Loucy (cell line): ENCODE measurements at regions not wholly inside any gene's neighbourhood (a gene's known extent, or its start where the extent isn't known, plus 50 kb on each side); places are given as distances from the start of the nearest gene placed in this dataset.

Experiments used
- EZH2phosphoT487 ChIP-seq: fragments of 200-600 bp; IDR thresholded peaks from 2 replicates; pipeline ENCODE4 v1.6.1; 2018; ENCODE audit warnings: antibody characterized with exemption, mild to moderate bottlenecking, moderate library complexity, borderline replicate concordance
- TF ChIP-seq, protein P1 (sequence below): fragments of 200-600 bp; sonication (generic); conservative IDR thresholded peaks from 2 replicates; pipeline ENCODE4 v1.5.1; 2014; ENCODE audit warnings: mild to moderate bottlenecking, antibody characterized with exemption, low read length

- TF ChIP-seq, protein P1, sequence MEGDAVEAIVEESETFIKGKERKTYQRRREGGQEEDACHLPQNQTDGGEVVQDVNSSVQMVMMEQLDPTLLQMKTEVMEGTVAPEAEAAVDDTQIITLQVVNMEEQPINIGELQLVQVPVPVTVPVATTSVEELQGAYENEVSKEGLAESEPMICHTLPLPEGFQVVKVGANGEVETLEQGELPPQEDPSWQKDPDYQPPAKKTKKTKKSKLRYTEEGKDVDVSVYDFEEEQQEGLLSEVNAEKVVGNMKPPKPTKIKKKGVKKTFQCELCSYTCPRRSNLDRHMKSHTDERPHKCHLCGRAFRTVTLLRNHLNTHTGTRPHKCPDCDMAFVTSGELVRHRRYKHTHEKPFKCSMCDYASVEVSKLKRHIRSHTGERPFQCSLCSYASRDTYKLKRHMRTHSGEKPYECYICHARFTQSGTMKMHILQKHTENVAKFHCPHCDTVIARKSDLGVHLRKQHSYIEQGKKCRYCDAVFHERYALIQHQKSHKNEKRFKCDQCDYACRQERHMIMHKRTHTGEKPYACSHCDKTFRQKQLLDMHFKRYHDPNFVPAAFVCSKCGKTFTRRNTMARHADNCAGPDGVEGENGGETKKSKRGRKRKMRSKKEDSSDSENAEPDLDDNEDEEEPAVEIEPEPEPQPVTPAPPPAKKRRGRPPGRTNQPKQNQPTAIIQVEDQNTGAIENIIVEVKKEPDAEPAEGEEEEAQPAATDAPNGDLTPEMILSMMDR = no peak
- no peak for TF ChIP-seq EZH2phosphoT487
Measured at GRCh38 chr7:123237-123636, 69.1 kb upstream of the FAM20C start.
